RWPE1 (cell line): ENCODE measurements at regions not wholly inside any gene's neighbourhood (a gene's known extent, or its start where the extent isn't known, plus 50 kb on each side); places are given as distances from the start of the nearest gene placed in this dataset.
"Not testable (repeated sequence)": the region's sequence is repeated elsewhere in the genome, so short reads cannot be mapped to it uniquely, and the experiment has no call there.

ENCODE experiments used
- CTCF ChIA-PET: fragments of 350-600 bp; sonication (Branson Sonifier 250); formaldehyde crosslinking; extraction: SDS; loops from one replicate; lab custom pipeline; 2021; lab: Yijun Ruan, JAX
- POLR2A ChIA-PET: fragments of 400-600 bp; formaldehyde crosslinking; extraction: SDS; loops from one replicate; lab custom pipeline; 2020; ENCODE audit warnings: antibody characterized with exemption; ENCODE audit not compliant: low non-redundant PET; lab: Yijun Ruan, JAX
- DNase-seq: peaks from one replicate; pipeline ENCODE4 v3.0.0; 2012; ENCODE audit warnings: low spot score
- H3K27ac ChIP-seq: fragments of 450-650 bp; 2 replicates; pipeline ENCODE4 v1.5.1; 2017
- TF ChIP-seq, protein P1 (sequence below): fragments of 450-650 bp; conservative IDR thresholded peaks from 2 replicates; pipeline ENCODE4 v1.5.1; 2017; ENCODE audit warnings: low read depth, mild to moderate bottlenecking

DNA sequence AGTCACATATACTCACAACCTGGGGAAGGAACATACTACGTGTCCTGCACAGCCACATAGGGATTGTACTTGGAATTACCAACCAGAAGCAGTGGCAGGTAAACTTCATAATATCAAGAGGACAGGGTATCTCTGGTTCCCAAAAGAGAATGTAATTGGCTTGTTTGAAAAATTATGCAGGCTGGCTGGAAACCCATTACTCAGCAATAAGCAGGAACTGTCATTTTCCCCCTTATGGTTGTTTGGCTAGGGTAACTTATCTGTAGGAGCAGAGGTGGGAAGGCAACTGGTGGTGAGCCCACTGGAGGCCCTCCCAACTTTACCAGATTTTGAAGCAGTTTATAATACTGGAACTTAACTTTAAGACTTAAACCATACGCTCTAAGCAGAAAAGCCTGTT is 924.1 kb downstream of the LRRIQ3 start:
- no peak for DNase-seq
- CTCF ChIA-PET: no interaction called here
- TF ChIP-seq, protein P1, sequence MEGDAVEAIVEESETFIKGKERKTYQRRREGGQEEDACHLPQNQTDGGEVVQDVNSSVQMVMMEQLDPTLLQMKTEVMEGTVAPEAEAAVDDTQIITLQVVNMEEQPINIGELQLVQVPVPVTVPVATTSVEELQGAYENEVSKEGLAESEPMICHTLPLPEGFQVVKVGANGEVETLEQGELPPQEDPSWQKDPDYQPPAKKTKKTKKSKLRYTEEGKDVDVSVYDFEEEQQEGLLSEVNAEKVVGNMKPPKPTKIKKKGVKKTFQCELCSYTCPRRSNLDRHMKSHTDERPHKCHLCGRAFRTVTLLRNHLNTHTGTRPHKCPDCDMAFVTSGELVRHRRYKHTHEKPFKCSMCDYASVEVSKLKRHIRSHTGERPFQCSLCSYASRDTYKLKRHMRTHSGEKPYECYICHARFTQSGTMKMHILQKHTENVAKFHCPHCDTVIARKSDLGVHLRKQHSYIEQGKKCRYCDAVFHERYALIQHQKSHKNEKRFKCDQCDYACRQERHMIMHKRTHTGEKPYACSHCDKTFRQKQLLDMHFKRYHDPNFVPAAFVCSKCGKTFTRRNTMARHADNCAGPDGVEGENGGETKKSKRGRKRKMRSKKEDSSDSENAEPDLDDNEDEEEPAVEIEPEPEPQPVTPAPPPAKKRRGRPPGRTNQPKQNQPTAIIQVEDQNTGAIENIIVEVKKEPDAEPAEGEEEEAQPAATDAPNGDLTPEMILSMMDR: no peak
- POLR2A ChIA-PET: no interaction called here
- no peak overlapping the region for H3K27ac ChIP-seq

DNA sequence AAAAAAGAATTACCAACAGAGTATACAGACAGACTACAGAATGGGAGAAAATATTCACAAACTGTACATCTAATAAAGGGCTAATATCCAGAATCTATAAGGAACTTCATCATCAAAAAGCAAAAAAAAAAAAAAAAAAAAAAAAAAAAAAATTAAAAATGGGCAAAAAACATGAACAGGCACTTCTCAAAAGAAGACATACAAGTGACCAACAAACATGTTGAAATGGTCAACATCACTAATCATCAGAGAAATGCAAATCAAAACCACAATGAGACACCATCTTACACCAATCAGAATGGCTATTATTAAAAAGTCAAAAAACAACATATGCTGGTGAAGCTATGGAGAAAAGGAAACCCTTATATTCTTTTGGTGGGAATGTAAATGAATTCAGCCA is 952.8 kb downstream of the LRRIQ3 start:
- DNase-seq, CTCF ChIA-PET, POLR2A ChIA-PET, H3K27ac ChIP-seq: not testable (repeated sequence)

DNA sequence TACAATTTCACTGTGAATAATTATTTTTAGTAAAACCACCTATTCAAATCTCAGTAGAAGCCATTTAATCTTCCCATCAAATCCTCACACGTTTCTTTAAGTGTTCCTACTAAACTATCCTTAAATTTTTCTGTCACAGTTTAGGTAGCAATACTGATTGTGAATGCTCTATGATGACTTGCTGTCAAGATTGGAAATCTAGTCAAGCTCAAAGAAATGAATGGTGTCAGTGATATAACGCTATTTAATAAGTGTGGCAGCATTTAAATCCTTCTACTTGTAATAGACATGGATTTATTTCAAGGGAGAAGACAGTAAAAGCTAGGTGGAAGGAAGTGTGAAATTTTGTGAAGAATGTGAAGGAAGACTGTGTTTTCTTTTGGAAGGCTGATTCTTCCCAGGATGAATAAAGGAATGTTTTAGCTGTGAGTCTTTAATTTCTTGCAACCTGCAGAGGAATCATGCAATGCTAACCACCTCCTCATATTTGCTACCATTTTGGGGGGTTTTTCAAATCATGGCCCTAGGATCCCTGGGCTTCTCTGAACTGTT is 936.7 kb upstream of the NEGR1 start:
- no peak for DNase-seq
- no peak overlapping the region for H3K27ac ChIP-seq
- TF ChIP-seq, protein P1: no peak
- ChIA-PET CTCF (no interaction called here), POLR2A (no interaction called here)

DNA sequence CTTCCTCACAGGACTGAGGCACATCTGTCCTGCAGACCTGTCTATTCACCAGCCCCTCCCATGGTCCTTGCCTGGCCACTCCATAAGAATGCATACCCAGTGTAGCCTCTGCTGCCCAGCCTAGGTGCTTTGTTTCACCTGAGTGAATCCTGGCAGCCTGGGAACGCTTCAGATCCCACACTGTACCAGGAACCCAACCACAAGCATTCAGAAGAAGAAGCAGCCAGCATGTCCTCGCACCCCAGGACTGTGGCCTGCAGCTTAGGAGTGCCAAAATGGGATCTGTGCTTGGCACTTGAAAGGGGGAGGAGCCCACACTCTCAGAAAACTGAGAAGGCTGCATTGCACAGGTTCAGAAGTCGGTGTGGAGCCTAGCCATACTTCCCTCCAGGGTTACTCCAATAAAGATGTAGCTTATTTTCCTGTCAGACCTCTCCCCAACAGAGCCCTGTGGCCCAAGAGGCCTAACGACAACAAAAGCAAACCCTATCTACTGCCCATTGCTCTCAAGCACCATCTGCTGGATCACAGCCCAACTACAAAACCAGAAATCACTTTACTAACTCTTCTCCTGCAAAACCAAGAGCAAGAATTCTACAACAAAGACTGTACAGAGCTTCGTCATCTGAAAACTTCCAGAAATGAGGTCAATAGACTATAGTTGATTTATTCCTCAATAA is 923.1 kb upstream of the NEGR1 start:
- no peak overlapping the region for H3K27ac ChIP-seq
- POLR2A ChIA-PET: no interaction called here
- no peak for DNase-seq
- CTCF ChIA-PET: interaction anchor here (0.6 kb wide), 2 partner anchors 30 to 380 kb away, joined by 3 read pairs; no protein-coding TSS in a partner anchor
- TF ChIP-seq, protein P1: no peak

DNA sequence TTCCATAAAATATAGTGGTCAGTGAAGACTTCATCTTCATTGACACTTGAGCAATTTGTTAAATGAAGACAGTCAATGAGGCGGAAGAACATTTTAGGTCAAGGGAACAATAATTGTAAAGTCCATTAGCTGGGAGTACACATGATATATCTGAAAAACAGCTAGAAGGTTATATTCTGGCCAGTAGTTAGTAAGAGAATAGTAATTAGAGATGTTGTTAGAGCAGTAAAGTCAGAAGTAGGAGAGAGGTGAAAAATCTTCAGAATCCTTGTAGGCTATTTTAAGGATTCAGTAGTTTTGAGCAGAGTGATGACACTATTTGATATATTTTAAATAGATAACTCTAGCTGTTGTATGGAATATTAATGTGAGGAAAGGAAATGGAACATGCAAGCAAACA is 915.6 kb upstream of the NEGR1 start:
- CTCF ChIA-PET: interaction anchor here (0.7 kb wide), 1 partner anchor 268 kb away, joined by 6 read pairs; no protein-coding TSS in a partner anchor
- TF ChIP-seq, protein P1: no peak
- DNase-seq: no peak
- POLR2A ChIA-PET: no interaction called here
- no peak overlapping the region for H3K27ac ChIP-seq

DNA sequence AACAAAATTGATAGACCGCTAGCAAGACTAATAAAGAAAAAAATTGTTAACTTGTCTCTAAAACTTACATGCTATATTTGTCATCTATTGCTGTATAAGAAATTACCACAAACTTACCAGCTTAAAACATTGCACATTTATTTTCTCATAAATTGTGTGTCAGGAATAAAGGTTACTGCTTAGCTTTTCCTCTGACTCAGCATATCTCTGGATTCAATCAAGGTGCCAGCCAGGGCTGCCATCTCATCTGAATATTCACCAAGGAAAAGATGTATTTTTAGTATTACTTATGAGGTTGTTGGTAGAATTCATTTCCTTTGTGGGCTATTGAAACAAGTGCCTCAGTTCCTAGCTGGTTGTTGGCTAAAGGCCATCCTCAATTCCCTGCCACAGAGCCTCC is 912.6 kb upstream of the NEGR1 start:
- ChIA-PET POLR2A (no interaction called here), CTCF (no interaction called here)
- DNase-seq: no peak
- TF ChIP-seq, protein P1: no peak
- H3K27ac ChIP-seq: no peak overlapping the region

DNA sequence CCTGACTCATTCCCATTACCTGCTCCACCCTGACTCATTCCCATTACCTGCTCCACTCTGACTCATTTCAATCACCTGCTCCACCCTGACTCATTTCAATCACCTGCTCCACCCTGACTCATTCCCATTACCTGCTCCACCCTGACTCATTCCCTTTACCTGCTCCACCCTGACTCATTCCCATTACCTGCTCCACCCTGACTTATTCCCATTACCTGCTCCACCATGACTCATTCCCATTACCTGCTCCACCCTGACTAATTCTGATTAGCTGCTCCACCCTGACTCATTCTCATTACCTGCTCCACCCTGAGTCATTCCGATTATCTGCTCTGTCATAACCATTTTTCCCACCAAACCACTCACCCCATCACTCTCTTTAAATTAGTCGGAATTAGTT is 901.2 kb upstream of the NEGR1 start:
- POLR2A ChIA-PET, DNase-seq, H3K27ac ChIP-seq: not testable (repeated sequence)
- CTCF ChIA-PET: interaction anchor here (0.6 kb wide), 1 partner anchor 524 kb away, joined by 3 read pairs; no protein-coding TSS in a partner anchor
